WTC11 (cell line): ENCODE measurements at regions not wholly inside any gene's neighbourhood (a gene's known extent, or its start where the extent isn't known, plus 50 kb on each side); places are given as distances from the start of the nearest gene placed in this dataset.

Experiments used
- ATAC-seq: fragments of 200-7000 bp; cut with Tn5 transposase; 2 replicates; pipeline ENCODE4 v1.10.0; 2021; ENCODE audit warnings: mild to moderate bottlenecking, moderate library complexity
- CTCF ChIA-PET: fragments of 300-600 bp; sonication (Branson Sonifier 250); formaldehyde crosslinking; loops from one replicate; lab custom pipeline; 2021; ENCODE audit warnings: antibody characterized with exemption; lab: Charles Lee
- POLR2A ChIA-PET: fragments of 350-600 bp; sonication (Branson Sonifier 250); formaldehyde crosslinking; loops from one replicate; lab custom pipeline; 2021; ENCODE audit warnings: antibody characterized with exemption; lab: Charles Lee
- DNase-seq: peaks from one replicate; pipeline ENCODE4 v3.0.0; 2021; ENCODE audit warnings: low spot score
- H3K27ac Mint-ChIP-seq: 2 replicates; pipeline ENCODE4 v1.8.0; 2021; ENCODE audit warnings: mixed read lengths
- H3K27me3 Mint-ChIP-seq: 2 replicates; pipeline ENCODE4 v1.8.0; 2021; ENCODE audit warnings: low read depth, mild to moderate bottlenecking, moderate library complexity, mixed read lengths
- H3K36me3 Mint-ChIP-seq: 2 replicates; pipeline ENCODE4 v1.8.0; 2021; ENCODE audit warnings: mixed read lengths
- H3K4me1 Mint-ChIP-seq: 2 replicates; pipeline ENCODE4 v1.8.0; 2022; ENCODE audit warnings: mixed read lengths
- H3K4me3 Mint-ChIP-seq: 2 replicates; pipeline ENCODE4 v1.8.0; 2021; ENCODE audit warnings: mild to moderate bottlenecking, moderate library complexity, mixed read lengths
- H3K9me3 Mint-ChIP-seq: 2 replicates; pipeline ENCODE4 v1.8.0; 2021; ENCODE audit warnings: mixed read lengths
- AR ChIP-seq: fragments of 250-450 bp; sonication (Bioruptor Pico); IDR thresholded peaks from 2 replicates; pipeline ENCODE4 v1.9.0; 2021; ENCODE audit warnings: mild to moderate bottlenecking
- ATF3 ChIP-seq: sonication (generic); formaldehyde crosslinking; conservative IDR thresholded peaks from 2 replicates; pipeline ENCODE4 v1.8.1; 2022; ENCODE audit warnings: mild to moderate bottlenecking, missing genetic modification reagents
- E2F1 ChIP-seq: sonication (generic); formaldehyde crosslinking; IDR thresholded peaks from 2 replicates; pipeline ENCODE4 v1.8.0; 2022; ENCODE audit warnings: mild to moderate bottlenecking, missing genetic modification reagents
- EMX1 ChIP-seq: fragments of 250-450 bp; sonication (Bioruptor Pico); IDR thresholded peaks from 2 replicates; pipeline ENCODE4 v1.8.0; 2021; ENCODE audit warnings: mild to moderate bottlenecking
- ESRRA ChIP-seq: sonication (generic); formaldehyde crosslinking; IDR thresholded peaks from 2 replicates; pipeline ENCODE4 v1.8.1; 2022; ENCODE audit warnings: mild to moderate bottlenecking, missing genetic modification reagents, borderline replicate concordance
- ETV6 ChIP-seq: sonication (generic); formaldehyde crosslinking; IDR thresholded peaks from 2 replicates; pipeline ENCODE4 v1.8.1; 2022; ENCODE audit warnings: mild to moderate bottlenecking, missing genetic modification reagents
- FOXP1 ChIP-seq: sonication (generic); formaldehyde crosslinking; IDR thresholded peaks from 2 replicates; pipeline ENCODE4 v1.8.0; 2022; ENCODE audit warnings: missing genetic modification reagents, mild to moderate bottlenecking, moderate library complexity, borderline replicate concordance
- GRHL2 ChIP-seq: fragments of 250-450 bp; sonication (Bioruptor Pico); IDR thresholded peaks from 2 replicates; pipeline ENCODE4 v1.8.0; 2022; ENCODE audit warnings: mild to moderate bottlenecking, moderate library complexity; ENCODE audit not compliant: insufficient replicate concordance, severe bottlenecking
- MYBL2 ChIP-seq: sonication (generic); formaldehyde crosslinking; IDR thresholded peaks from 2 replicates; pipeline ENCODE4 v1.8.1; 2023; ENCODE audit warnings: mild to moderate bottlenecking, moderate library complexity, missing genetic modification reagents
- NR1H2 ChIP-seq: sonication (generic); formaldehyde crosslinking; IDR thresholded peaks from 2 replicates; pipeline ENCODE4 v1.9.0; 2021; ENCODE audit warnings: mild to moderate bottlenecking, moderate library complexity, missing genetic modification reagents
- RORB ChIP-seq: fragments of 250-450 bp; sonication (Bioruptor Pico); IDR thresholded peaks from 2 replicates; pipeline ENCODE4 v1.9.0; 2021; ENCODE audit warnings: mild to moderate bottlenecking
- SMAD3 ChIP-seq: sonication (generic); formaldehyde crosslinking; IDR thresholded peaks from 2 replicates; pipeline ENCODE4 v1.8.0; 2022; ENCODE audit warnings: missing genetic modification reagents, mild to moderate bottlenecking, borderline replicate concordance
- USF2 ChIP-seq: sonication (generic); formaldehyde crosslinking; IDR thresholded peaks from 2 replicates; pipeline ENCODE4 v1.8.1; 2023; ENCODE audit warnings: mild to moderate bottlenecking, missing genetic modification reagents, moderate library complexity
- ZMAT4 ChIP-seq: fragments of 250-450 bp; sonication (Bioruptor Pico); IDR thresholded peaks from 2 replicates; pipeline ENCODE4 v1.9.0; 2021; ENCODE audit warnings: mild to moderate bottlenecking
- ZNF317 ChIP-seq: sonication (generic); formaldehyde crosslinking; IDR thresholded peaks from 2 replicates; pipeline ENCODE4 v1.8.1; 2023; ENCODE audit warnings: low read depth, mild to moderate bottlenecking, moderate library complexity, missing genetic modification reagents, borderline replicate concordance
- ZNF423 ChIP-seq: fragments of 250-450 bp; sonication (Bioruptor Pico); IDR thresholded peaks from 2 replicates; pipeline ENCODE4 v2.1.2; 2022; ENCODE audit warnings: mild to moderate bottlenecking, moderate library complexity
- ZNF671 ChIP-seq: fragments of 250-450 bp; sonication (Bioruptor Pico); IDR thresholded peaks from 2 replicates; pipeline ENCODE4 v1.8.0; 2021; ENCODE audit warnings: mild to moderate bottlenecking
- TF ChIP-seq, protein P1 (sequence below): sonication (generic); formaldehyde crosslinking; IDR thresholded peaks from 2 replicates; pipeline ENCODE4 v1.8.0; 2023; ENCODE audit warnings: missing genetic modification reagents, mild to moderate bottlenecking, borderline replicate concordance
- TF ChIP-seq, protein P2 (sequence below): sonication (generic); formaldehyde crosslinking; IDR thresholded peaks from 2 replicates; pipeline ENCODE4 v1.8.1; 2022; ENCODE audit warnings: missing genetic modification reagents, borderline replicate concordance

DNA sequence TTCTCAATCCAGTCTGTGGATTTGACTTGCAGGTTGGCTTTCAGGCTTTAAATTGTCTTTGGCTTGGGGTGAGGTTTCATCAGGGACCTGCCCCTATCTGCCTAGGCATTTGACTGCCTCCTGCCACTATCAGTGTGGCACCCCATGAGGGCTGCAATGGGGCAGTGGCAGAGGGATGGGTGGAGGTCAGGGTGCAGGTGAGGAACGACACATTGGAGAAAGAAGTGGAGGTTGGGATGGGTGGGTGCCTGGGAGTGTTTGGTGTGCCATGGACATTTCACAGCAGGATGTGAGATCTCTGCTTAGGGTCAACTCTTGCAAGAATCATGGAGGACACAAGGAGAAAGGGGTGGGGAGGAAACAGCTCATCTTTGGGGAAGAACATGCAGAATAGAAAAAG lies 625.1 kb downstream of the PTPRU start:
- ATAC-seq (no peak), DNase-seq (no peak)
- Mint-ChIP-seq H3K9me3 (peaks cover 24% of the 10 kb centered on the region), H3K4me3 (no peak overlapping the region), H3K36me3 (peaks cover 14% of the 10 kb centered on the region), H3K4me1 (peaks cover 13% of the 10 kb centered on the region), H3K27ac (no peak overlapping the region), H3K27me3 (no peaks in the 10 kb centered on the region)
- ChIA-PET POLR2A (no interaction called here), CTCF (no interaction called here)
- no peak for TF ChIP-seq ZNF317 (CRISPR knock-in tag)
- TF ChIP-seq, protein P1, sequence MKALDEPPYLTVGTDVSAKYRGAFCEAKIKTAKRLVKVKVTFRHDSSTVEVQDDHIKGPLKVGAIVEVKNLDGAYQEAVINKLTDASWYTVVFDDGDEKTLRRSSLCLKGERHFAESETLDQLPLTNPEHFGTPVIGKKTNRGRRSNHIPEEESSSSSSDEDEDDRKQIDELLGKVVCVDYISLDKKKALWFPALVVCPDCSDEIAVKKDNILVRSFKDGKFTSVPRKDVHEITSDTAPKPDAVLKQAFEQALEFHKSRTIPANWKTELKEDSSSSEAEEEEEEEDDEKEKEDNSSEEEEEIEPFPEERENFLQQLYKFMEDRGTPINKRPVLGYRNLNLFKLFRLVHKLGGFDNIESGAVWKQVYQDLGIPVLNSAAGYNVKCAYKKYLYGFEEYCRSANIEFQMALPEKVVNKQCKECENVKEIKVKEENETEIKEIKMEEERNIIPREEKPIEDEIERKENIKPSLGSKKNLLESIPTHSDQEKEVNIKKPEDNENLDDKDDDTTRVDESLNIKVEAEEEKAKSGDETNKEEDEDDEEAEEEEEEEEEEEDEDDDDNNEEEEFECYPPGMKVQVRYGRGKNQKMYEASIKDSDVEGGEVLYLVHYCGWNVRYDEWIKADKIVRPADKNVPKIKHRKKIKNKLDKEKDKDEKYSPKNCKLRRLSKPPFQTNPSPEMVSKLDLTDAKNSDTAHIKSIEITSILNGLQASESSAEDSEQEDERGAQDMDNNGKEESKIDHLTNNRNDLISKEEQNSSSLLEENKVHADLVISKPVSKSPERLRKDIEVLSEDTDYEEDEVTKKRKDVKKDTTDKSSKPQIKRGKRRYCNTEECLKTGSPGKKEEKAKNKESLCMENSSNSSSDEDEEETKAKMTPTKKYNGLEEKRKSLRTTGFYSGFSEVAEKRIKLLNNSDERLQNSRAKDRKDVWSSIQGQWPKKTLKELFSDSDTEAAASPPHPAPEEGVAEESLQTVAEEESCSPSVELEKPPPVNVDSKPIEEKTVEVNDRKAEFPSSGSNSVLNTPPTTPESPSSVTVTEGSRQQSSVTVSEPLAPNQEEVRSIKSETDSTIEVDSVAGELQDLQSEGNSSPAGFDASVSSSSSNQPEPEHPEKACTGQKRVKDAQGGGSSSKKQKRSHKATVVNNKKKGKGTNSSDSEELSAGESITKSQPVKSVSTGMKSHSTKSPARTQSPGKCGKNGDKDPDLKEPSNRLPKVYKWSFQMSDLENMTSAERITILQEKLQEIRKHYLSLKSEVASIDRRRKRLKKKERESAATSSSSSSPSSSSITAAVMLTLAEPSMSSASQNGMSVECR (CRISPR knock-in tag) = no peak
- TF ChIP-seq, protein P2, sequence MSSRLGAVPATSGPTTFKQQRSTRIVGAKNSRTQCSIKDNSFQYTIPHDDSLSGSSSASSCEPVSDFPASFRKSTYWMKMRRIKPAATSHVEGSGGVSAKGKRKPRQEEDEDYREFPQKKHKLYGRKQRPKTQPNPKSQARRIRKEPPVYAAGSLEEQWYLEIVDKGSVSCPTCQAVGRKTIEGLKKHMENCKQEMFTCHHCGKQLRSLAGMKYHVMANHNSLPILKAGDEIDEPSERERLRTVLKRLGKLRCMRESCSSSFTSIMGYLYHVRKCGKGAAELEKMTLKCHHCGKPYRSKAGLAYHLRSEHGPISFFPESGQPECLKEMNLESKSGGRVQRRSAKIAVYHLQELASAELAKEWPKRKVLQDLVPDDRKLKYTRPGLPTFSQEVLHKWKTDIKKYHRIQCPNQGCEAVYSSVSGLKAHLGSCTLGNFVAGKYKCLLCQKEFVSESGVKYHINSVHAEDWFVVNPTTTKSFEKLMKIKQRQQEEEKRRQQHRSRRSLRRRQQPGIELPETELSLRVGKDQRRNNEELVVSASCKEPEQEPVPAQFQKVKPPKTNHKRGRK (CRISPR knock-in tag) = no peak
- no peak for TF ChIP-seq SMAD3 (CRISPR knock-in tag)
- TF ChIP-seq FOXP1 (CRISPR knock-in tag) = no peak
- no peak for TF ChIP-seq ATF3
- no peak for TF ChIP-seq EMX1 (CRISPR knock-in tag)
- no peak for TF ChIP-seq ESRRA (CRISPR knock-in tag)
- no peak for TF ChIP-seq ZNF423

DNA sequence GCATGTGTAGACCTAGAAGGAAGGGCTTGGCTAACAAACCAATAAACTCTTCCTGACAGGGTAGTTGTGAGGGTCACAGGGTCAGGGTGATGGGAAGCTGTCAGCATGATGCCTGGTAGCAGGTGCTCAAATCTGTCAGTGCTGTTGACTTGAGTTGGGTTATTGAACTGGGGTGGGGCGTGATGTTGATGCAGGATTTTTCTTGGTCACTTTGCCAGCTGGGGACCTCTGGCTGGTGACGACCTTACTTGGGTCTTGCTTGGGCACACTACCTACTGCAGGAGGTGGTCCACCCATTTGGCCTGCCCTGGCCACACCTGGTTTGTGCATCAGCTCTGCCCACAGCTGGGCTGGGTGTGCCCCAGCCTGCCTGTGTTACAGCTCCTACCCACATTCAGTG lies 624.4 kb downstream of the PTPRU start:
- Mint-ChIP-seq H3K27me3 (no peaks in the 10 kb centered on the region), H3K4me1 (peaks cover 6% of the 10 kb centered on the region), H3K4me3 (no peak overlapping the region), H3K36me3 (peaks cover 14% of the 10 kb centered on the region), H3K9me3 (peaks cover 24% of the 10 kb centered on the region), H3K27ac (no peak overlapping the region)
- TF ChIP-seq RORB (CRISPR knock-in tag) = no peak
- TF ChIP-seq MYBL2 = no peak
- TF ChIP-seq EMX1 (CRISPR knock-in tag) = no peak
- no peak for TF ChIP-seq USF2 (CRISPR knock-in tag)
- no peak for TF ChIP-seq ZNF671
- no peak for TF ChIP-seq NR1H2
- no peak for TF ChIP-seq AR (CRISPR knock-in tag)
- no peak for TF ChIP-seq ZMAT4 (CRISPR knock-in tag)
- TF ChIP-seq GRHL2 (CRISPR knock-in tag) = no peak
- no peak for TF ChIP-seq FOXP1 (CRISPR knock-in tag)
- no peak for TF ChIP-seq ESRRA (CRISPR knock-in tag)
- TF ChIP-seq E2F1 (CRISPR knock-in tag) = no peak
- no peak for TF ChIP-seq ETV6 (CRISPR knock-in tag)
- DNase-seq (no peak), ATAC-seq (no peak)
- POLR2A ChIA-PET = no interaction called here
- CTCF ChIA-PET = no interaction called here
